ENCODE measurements at regions not wholly inside any gene's neighbourhood (a gene's known extent, or its start where the extent isn't known, plus 50 kb on each side); places are given as distances from the start of the nearest gene placed in this dataset.

DNA sequence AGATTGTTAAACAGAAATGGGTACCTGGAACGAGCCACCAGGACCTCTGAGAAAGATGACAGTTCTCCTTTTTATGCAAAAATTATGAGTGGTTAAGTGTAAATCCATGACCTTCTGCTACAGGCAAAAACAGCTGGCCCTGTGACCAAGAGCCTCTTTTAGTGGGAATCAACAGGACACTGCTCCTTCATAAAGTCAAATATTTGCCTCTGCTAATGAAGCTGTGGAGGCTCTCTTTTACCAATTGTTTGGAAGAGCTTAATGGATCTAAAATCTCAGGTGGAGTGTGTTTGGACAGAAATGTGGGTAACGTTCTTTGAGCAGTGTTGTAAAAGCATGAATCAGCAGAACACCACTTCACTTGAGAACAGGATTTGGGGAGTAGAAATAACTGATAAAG lies 117.5 kb upstream of the PCSK2 start:
- DNase-seq (ENCODE audit: low spot score), result no peak

DNA sequence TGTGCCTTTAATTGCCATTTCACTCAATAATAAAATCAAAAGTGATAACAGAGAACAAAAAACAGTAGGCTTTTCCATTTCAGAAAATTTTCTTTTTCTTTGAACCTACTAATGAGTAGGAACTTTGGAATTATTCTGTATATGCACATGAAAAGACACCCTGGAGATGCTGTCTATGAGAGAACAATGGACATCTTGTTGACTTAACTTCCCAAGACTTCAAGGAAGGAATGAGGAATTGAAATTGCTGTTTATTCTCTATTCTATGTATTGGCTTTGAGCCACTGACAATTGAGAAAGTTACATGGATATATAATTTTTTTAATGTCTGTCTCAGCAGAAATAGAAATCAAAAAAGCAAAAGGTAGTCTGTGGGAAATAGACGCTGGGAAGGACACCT lies 98.6 kb upstream of the PCSK2 start:
- DNase-seq (ENCODE audit: low spot score), result no peak

DNA sequence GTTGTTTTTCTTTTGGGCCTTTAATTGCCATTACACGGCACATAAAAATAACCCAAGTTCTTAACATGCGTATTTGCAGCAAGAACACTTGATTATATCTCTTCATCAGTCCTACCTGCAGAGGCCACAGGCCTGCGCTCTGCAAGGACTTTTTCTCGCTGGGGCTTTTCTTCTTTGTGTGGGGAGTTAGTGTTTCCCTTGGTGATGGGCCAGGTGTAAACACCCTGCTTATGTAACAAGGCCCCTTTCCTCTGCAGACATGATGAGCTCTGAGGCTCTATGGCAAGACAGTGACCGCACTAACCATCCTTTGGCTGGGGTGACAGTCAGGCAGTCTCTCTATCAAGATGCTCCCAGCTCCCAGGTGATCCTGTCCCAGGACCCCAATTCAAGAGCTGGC lies 97.8 kb upstream of the PCSK2 start:
- no peak for DNase-seq (ENCODE audit: low spot score)

DNA sequence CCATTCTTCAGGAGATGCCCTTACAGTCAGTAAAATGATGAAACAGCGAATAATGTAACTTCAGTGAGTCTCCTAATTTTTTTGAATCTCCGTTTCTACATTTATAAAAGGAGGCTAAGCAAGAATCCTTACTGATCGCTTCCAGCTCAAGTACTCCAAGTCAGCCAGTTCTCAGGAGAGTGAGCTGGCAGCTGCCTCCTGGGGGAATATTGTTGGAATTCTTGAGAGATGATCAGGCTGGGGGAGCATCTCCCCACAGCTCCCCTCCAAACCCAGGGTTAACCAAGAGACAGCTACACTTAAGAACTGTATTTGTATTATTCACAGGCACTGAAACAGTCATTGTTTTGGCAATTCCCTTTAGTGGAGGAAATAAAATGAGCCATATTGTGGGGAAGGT lies 89.1 kb upstream of the PCSK2 start:
- no peak for DNase-seq (ENCODE audit: low spot score)

DNA sequence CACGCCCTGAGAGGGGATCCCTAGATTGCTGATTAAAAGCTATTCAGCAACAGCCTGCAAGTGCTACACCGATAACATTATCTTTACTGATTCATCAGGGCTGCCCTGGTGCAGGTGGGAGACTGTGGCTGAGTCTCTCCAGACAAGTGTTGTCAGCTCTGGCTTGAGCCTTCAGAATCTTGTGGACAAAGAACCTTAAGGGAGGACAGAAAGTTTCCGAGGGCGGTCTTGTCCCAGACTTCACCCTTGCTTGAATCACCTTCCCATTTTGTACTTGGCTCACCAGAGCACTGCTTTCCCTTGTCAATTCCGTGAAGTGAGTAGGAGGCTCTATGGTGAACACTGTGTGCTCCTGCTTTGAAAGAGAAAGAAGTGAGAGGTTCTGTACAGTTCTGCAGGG lies 88.6 kb upstream of the PCSK2 start:
- no peak for DNase-seq (ENCODE audit: low spot score)

DNA sequence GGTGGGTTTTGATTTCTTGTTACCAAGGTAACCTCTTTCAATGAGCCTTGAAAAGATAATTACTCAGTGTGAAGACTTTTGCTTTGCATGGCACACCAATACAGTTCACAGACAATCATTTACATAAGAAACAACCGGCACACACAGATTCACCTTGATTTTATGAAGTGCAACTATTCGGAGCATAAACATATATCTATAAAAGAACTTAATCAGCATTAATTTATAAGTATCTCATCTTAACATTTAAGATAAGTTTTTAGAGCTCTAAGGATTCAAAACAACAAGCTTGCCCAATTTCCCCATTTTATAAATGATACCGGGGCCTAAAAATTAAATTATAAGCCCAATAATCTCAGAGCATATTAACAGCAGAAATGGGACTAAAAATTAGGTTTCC lies 85.9 kb upstream of the PCSK2 start:
- no peak for DNase-seq (ENCODE audit: low spot score)

DNA sequence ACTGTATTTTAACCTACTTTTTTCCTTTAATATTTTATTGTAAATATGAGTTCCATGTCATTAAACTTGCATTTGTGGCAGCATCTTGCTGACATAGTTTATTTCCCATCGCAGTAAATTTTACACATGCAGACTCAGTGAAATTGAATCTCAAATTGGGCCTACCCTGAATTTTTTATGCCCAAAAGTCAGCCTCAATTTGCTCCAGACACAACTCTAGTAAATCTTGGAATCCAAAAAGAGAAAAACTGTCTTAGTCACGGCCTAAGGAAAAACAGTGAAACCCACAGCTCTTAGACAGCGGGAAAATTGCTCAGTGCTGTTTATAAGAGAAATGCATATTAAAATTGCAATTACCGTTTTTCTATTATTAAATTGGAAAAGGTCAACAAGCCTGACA lies 85.3 kb upstream of the PCSK2 start:
- no peak for DNase-seq (ENCODE audit: low spot score)

DNA sequence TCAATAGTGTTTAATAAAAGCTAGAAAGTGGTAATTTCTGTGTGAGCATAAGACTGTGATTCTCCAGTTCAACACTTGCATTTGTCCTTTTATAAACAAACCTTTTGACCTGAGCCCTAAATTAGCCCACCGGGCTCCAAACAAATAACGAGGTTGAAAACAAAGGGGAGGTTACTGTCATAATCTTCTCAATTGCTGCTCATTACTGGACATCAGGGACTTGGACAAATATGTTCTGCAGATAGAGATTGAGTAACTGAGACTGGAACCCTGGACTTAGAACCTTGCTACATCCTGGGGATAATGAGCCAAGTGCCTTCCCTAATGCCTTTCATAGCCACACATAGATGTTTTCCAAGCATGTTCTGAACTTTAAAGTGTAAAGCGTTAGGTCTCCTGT lies 84.2 kb upstream of the PCSK2 start:
- DNase-seq (ENCODE audit: low spot score), result no peak

DNA sequence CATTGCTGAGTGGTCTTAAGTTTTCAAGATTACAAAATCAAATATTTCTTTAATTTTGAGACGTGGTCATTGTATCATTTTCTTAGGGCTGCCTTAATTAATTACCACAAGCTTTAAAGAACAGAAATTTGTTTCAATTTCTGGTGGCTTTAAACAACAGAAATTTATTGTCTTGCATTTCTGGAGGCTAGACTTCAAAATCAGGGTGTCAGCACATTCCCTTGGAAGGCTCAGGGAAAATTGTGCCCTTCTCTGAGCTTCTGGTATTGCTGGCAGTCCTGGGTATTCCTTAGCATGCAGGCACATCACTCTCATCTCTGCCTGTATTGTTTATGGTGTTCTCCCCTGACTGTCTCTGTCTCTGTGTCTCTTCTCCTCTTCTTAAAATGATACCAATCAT lies 76.0 kb upstream of the PCSK2 start:
- DNase-seq (ENCODE audit: low spot score), result no peak

DNA sequence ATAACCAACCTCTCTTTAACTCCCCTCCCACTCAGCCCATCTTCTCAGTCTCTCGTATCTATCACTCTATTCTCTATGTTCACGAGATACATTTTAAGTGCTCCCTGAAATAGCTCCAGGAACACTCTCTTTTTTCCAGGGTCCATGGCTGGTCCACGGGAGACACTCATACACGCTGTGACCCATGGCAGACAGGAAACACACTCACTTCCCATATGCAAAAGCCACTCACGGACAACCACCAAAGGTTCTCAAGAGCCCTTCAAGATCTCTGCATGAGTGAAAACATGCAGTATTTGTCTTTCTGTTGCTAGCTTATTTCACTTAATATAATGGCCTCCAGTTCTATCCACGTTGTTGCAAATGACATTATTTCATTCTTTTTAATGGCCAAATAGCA lies 71.4 kb upstream of the PCSK2 start:
- DNase-seq (ENCODE audit: low spot score), result no peak

DNA sequence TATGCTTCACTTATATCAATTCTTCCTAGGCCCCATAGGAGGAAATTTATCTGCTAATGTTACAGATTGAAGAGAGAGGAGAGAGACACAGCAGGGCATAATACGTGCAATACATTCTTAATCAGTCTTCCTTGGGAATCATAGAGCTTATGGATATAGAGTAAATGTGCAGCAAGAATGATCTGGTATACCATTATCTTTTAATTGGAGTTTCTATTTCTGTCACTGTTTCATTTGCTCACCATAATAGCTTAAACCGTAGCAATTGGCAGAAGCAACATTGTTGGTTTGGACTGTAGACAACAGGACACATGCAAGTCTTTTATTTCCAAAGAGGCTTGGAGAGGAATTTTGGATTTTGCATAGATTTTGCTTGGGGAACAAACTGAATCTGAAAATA lies 68.1 kb upstream of the PCSK2 start:
- no peak for DNase-seq (ENCODE audit: low spot score)

DNA sequence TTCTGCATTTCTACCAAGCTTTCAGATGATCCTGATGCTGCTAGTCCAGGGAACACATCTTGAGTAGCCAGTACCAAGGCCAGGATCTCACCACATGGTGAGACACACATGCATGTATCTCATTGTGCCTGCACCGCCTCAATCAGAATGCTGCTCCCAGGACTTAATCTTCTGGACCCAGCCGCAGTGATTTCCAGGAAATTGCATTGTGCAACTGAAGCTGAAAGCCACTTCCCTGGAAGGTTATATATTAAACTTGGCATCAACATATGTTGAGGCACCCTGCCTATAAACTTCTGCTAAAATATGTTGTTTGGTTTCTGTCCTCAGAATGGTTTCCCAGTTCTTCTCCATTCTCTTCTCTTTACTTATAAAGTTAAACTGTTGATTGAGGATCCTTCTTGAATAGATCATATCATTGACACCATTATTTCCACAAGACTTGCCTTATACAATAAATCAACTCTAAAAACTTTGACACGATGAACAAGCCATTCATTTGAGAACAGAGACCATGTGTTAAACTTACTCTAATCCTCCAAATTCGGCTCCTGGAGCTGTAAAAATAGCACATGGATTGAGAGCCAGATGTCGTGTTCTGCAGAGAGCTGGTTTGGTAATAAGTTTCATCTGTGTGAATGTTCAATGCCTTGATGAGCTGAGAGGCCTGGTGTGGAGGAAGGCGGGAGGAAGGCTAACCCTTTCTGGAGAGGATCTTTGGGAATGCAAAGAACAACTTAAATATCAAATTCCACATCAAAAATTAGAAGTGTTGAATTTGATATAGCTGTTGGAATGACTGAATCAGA lies 65.0 kb upstream of the PCSK2 start:
- DNase-seq (ENCODE audit: low spot score), result no peak

DNA sequence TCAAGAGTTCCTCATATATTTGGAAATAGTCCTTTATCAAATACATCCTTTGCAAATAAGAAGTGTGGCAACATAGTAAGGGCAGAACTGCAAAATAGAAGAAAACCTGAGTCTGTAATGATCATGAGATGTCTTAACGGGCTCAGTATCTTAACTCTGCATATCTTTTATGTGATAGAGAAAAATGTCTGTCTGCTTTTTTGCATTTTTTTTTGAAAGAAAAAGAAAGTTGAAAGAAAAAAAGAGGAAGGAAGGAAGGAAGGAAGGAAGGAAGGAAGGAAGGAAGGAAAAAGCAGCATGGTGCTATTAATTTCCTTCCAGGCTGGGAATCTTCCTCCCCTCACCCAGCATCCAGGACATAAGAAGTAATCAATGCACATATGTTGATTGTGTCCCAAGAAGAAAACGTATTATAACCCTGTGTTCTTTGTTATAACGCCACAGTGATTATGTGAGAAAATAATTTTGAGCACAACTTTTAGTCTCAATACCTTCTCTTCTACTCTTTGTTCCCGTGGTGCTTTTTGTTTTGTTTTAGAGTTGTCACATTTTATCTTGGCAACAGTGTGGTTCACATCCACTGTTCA lies 58.7 kb upstream of the PCSK2 start:
- DNase-seq (ENCODE audit: low spot score), result no peak

DNA sequence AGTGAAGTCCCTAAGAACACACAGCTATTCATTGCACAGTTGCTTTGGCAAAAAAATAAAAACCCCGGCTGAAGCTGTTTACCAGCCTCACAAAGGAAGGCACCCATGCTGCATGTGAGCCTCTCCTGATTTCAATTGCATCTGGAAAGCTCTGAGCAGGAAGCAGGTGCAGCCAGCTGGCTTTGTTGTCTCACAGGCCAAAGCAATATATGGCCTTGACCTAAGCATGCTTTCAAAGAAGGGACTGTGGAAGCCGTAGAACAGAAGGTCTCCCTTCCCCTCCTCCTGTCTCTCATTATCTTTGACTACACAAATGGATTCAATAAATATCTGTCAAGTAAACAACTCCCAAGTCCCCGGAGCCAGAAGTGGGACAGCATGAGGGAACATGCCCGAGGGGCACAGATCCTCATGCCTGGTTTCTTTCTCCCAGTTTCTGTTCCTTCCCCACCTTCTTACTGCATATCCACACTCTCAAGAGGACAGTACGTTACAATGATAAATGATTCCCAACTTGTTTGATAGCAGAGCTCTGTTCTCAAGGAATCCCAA lies 57.2 kb upstream of the PCSK2 start:
- DNase-seq (ENCODE audit: low spot score), result no peak

DNA sequence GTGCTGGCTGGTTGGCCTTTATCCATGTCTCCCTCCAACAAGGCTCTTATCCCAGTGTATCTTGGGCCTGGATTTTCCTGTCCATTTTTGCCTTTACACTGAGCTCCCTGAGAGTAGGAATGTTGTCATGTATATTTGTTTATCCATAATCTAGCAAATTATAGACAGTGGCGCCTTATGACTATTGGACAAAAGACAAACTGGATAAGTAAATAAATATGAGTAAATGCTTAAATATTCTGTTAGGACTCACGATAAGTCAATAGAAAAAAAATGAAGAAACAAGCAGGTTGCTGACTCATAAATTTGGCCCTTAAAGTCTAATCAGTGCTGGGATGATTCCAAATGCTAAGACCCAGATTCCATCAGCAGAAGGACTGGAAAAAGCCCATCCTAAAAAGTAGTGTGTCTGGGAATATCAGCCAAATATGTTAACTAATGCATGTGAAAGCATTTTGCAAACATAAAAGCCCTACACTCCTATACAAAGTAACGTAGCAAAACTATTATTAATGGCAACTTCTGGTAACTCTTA lies 55.0 kb upstream of the PCSK2 start:
- DNase-seq (ENCODE audit: low spot score), result no peak

DNA sequence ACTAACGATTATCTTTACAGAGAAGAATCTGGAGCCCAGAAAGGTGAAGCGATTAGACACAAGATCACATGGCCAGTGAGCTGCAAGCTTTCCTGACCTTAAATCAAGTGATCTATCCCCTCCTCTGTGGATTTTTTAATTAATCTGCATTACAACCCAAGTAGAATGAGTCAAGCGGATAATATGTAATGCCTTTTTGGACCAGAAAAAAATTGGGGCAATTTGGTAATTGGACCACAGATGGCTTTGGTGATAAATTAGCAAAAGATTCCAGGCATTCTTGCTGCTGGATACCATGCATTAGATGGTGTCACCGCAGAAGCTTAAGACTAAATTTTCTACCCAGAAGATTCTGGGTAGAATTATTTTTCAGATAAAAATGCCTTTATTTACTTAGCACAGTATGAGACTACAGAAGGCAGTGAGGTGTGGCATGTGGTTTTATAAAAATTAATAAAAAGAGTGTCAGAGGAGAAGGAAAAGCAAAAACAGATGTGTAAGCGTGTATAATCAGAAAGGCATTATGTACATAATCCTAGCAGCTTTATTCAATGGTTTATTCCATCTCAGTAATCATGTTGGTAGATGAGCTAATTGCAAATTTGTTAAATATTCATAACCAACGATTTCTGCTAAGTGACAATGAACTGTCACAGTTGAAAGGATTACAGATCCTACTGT lies 53.9 kb upstream of the PCSK2 start:
- DNase-seq (ENCODE audit: low spot score), result no peak
